Nucleus accumbens (tissue), 56 donors: ENCODE measurements at regions not wholly inside any gene's neighbourhood (a gene's known extent, or its start where the extent isn't known, plus 50 kb on each side); places are given as distances from the start of the nearest gene placed in this dataset.
A peak's percentile ranks its signal among the peaks of the same experiment; 100 is the strongest.

Experiments used
- DNase-seq, 56 donors: peaks; one replicate each; lab custom pipeline; 2025; lab: John Stamatoyannopoulos, UW

DNA sequence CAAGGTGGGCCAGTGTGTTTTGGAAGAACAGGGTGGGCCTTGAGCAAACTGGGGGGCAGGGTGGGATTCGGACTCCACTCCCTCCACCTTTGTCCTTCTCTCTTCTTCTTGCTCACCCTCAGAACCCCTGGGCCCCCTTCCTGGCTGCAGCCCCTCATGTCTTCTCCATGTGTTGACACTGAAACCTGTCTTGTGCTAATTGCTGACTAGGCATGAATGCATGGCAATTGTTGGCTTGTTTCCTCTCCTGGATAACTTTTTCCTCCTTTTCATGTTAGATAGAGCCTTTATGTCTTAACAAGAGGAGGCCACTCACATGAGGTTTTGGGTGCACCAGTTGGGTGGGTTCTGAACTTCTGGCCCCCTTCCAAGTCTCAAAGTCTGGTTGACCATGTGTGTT, 181.6 kb upstream of the MKI67 start:
- no peak for DNase-seq

DNA sequence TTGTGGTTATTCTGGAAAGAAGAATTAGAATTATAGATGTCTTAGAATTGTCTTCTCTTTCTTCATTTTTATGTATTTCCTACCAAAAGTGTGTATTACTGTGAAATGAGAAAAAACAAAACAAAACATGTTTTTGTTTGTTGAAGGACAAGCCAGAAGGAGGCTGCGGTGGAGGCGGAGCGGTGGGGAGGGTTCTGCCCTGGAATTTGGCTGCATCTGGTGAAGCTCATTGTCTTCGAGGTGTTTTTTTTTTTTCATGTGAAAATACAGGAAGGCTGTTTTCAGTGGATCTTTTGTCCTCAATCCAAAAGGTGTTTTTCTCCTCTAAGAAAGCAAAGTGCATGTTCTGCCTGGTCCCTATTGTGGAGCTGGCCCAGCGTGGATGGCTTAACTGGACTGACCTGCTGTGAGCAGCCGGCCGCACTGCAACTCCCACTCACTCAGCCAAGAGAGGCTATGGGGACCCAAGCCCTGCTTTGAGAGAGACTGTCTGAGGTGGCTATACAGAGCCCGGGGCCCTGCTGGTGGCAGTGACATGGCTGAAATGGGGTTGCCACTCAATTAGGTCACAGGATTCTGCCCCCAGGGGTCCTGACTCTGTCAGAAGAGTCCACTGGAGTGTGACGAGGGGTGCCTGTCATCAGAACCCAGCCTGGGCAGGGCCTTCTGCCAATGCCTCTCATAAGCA, 184.9 kb upstream of the MKI67 start:
- DNase-seq, result no peak

DNA sequence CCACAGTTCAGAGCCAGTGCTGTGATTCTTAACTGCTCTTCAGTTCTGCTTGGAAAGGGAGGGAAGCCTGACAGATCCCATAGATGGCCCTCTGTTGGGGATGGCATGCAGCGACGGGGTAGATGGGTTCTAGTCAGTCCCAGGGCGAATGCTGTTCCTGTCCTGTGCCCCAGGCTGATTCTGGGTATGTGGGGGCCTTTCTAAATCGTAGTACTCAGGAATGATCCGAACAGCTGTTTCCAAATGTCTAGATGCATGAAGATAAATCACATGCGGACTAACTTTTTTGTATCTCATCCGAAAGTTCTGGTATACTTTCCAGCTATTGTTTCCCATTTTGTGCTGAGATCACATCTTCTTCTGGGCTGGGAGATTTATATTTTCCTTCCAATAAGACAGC, 186.0 kb upstream of the MKI67 start:
- DNase-seq, result no peak

DNA sequence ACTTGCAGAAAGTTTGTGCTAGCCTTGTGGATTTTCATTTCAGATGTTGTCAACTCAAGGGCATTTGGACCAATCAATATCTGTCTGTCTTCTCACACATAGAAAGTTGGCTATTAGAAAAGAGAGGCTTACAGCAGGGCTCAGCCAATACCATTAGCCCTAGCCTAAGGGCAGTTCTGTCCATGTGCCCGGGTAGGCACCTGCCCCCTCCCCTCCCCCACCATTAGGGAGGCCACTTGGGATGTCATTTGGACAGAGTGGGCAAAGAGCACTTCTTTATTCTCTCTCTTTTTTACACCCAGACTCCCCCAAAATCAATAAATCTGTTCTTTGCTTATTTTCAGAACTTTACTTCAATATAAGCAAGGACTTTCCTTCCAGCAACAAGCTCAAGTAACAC, 188.5 kb upstream of the MKI67 start:
- DNase-seq, result no peak

DNA sequence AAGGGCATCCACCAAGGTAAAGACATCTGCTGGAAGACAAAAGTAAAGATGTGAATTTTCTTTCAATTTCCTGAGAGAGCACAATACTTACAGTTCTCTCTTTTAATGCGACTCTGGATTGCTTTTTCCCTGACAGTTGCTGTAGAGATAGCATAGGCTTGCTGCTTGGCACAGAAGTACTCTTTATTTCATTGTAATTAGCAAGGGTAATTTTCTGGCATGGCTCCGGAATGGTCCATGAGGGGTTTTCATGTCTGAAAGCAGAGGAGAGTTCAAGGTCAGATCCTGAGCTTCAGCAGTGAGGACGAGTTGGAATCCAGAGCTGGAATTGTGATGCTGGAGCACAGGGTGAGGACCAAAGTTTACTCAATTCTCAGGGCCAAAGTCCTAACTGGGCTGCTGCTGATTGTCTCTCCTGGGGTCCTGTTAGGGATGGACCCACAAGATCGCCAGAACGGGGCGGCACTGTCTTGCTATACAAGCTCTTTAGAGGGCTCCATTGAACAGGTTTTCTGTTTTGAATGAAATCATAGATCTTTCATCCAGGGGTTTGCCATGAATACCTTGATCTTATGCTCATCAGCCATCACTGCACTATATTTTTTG, 190.0 kb upstream of the MKI67 start:
- no peak for DNase-seq

DNA sequence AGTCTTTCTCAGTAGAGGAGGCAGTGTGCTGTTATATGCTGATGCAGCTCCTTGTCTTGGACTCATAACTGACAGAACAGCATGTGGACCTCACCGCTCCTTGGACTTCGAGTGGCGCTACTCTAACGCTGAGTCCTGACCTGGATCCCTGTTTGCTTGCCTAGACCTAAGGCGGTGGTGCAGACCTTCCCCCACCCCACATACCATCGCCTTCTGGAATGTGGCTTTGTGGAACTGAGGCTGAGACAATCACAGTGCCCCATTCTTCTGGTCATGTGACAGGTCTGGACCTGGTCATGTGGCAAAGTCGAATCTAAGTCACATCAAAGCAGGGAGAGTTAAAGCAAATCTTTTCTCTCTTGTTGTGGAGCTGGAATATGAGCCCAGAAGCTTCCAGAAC, 190.7 kb upstream of the MKI67 start:
- no peak for DNase-seq

DNA sequence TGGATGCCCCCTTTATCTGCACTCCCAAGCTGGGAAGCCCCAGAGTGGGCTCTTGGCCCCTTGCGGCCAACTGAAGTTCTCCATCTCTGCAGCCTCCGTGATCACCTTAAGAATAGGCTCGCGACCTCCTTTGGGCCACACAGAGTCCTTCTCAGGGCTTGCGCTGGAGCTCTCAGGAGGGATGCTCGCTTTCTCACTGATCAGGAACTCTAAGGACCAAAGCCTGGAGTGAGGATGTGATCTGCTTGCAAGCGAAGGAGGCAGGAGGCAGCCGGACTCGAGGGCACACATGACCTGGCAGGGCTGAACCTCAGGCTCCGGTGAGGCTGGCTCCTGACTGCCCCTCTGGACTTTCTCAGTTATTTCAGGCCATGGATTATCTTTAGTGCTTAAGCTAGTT, 192.1 kb upstream of the MKI67 start:
- no peak for DNase-seq

DNA sequence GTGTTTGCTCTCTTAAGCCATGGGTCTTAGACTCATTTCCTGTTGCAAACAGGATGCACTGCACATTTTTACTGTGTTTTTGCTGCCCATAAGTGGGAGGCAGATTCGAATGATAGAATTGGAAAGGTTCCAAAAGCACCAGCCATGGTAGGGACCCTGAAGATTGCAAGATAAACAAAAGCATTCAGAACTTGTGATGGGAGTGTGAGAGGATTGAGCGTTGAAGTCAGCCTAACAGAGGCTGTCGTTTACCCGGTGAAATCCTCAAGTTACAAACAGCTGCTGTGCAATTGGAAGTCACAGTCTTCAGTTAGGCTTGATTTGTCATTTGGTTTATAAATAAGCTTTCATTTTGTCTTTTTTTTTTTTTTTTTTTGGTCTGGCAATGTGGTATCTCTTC, 192.7 kb upstream of the MKI67 start:
- DNase-seq, result no peak

DNA sequence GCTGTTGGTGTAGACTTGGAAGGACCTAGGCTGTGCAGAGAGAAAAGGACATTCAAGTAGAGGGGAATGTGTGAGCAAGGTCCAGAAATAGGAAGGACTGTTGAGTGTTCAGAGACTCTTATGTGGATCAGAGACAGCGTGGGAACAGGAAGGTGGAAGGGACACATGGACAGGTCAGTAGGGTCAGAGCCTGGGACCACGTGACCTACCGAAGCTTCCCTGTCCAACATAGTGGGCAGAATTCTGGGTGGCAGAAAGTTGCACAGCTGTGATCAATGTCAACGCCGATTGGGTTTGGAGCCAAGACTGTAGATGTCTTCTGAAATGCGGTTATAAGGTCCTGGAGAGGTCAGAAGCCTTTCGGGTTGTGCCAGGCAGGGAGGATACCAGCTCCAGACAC, 195.9 kb upstream of the MKI67 start:
- DNase-seq, result no peak

DNA sequence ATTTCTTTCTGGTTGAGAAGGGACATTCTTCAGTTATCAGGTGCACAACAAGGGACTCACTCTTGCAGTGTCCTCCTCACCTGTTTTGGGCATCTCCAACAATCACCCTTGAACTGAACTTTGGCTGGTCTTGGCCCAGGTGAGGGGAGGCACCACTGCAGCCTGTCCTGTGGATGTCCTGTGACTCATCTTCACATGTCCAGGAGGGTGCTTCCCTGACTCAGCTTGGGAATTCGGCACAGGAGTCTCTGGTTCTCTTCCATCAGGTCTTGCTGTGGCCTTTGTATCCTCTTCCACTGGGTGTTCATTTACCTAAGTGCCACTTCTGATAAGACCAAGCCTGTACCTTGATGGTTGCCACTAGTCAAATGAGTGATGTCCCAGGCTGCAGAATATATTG, 196.7 kb upstream of the MKI67 start:
- no peak for DNase-seq

DNA sequence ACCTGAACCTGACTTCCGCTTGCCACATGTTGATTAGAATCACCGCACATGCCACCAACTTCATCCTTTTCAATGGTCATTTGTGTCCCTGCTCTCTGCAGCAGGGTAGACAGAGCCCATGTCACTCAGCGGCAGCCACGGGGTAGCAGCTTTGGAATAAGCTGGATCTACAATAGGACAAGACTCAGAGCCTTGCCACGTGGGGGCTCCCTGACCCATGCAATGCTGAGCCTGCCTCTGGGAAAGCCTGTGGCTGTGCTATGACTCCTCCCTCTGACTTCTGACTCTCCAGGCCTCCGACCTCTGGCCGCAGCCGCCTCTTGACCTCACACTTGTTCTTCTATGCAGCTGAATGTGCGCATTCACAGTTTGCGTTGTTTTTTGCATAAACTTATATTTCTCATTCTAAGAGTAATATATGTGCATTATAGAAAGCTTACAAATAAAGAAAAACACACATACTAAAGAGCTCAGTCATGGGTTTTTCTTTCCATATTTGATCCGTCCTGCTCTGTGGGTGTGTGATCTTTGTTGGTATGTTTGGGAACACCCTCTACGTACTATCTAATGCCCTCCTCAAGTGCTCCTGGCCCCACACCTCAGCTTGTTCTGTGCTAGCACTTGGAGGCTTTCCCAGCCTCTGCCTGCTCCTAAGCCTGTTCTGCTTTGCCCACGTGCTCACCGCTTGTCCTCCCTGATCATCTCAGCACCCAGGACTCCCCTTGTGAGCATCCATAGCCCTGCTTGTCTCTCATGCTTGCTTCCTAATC, 198.0 kb upstream of the MKI67 start:
- peak in 1 of 56 donors; percentile 1 for DNase-seq

DNA sequence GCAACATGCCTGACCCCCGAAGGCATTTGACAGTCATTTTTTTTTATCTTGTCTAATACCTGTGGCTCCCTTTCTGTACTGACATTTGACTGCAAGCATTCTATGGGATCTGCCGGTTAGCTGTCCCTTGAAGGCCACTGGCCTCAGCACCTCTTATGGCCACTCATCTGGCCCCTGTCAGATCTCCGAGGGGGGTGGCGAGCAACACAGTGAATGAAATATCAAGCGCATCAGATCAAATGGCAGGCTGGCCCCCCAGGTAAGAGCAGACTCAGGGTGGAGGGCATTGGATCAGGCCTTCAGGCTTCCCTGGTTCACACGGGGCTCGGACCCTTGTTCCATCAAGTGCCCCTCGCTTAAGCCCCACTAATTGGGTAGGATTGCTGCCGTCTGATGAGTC, 199.6 kb upstream of the MKI67 start:
- no peak for DNase-seq

DNA sequence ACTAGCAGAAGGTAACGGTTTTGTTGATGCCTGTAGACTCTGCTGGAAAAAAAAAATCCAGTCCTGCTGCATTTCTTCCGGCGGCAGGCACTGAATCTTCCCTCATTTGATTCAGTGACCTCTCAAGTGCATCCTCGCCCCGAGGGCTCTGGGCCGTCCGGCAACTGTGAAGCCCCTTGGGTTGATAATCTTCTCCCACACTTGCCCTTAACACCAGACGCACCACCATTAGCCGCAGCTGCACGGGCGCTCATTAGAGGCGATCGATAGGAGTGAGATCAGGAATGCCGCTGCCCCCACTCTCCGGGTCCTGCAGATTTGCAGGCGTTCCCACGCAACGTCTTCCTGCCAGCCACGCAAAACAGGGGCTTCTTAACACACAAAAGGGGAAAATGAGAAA, 200.0 kb upstream of the MKI67 start:
- DNase-seq, result no peak

DNA sequence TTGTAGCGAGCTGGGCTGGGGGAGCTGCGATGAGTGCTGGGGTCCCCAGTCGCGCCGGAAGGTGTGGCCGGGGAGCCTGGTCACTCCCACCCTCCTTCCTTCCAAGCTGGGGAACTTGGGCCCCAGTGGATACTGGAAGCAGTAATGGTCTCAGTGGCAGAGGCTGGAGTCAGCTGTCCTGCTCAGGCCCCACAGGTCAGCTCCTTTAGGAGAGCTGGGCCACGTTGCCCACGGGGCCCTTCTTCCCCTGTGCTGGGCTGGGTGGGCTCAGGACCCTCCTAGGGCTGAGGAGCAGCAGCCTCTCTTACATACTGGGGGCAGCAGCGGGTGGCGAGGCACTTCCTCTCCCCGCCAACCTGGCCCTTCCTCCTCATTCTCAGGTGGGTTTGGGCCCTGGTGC, 200.6 kb upstream of the MKI67 start:
- no peak for DNase-seq

DNA sequence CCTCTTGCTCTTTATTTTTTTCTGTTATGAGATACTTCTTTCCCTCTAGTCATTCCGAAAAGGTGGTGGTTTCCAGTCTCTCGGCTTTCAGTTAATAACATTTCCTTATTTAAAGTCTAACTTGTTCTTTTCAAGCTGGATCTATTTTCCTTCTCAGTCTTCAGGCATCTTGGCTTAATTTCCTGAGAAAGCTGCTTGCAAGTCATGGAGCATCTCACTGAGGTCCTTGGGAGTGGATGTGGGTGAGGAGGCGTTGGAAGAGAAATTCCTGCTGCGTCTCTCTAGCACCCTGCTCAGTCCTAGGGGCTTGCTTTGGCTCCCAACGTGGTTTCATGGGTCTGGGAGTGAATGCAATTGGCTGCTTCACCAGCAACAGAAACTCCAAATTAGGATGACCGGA, 210.2 kb upstream of the MKI67 start:
- DNase-seq, result no peak

DNA sequence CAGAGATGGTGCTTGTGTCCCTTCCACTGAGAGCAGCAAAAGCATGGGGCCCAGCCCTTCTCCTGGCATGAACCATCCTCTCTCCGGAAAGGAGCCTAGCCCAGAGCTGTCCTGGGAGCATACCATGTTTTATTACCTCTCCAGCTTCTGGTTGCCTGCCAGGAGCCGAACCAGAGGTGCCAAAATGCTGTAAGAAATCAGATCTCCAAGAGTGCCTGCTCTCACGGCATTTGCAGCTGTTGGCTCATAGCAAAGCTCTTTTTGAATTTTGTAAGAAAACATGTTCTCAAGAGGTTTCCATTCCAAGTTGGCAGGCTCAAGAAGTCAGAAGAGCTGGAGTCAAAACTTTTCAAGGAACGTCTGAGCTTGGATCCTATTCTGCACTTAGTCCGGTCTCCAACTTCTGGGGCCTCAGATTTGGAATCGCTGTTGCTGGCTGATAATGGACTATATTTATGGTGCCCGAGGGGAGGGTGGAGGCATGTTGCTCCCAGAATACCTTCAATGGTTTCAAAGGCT, 211.7 kb upstream of the MKI67 start:
- no peak for DNase-seq

DNA sequence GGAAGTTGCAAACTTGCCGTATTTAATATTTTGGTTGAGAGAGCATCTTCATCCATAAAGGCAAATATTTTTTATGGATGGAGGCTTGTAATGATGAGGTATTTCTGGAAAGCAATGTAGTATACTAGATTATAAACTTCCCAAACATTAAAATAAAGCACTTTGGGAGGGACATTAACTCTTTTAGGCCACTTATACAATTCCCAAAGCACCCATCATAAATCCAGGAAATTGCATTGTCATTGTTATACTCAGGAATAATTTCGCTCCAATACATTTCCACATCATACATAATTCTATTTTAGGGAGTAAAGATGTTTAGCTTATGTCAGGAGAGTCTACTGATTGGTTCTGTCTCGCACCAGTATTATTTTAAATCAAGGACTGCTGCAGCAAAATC, 212.7 kb upstream of the MKI67 start:
- DNase-seq, result no peak

DNA sequence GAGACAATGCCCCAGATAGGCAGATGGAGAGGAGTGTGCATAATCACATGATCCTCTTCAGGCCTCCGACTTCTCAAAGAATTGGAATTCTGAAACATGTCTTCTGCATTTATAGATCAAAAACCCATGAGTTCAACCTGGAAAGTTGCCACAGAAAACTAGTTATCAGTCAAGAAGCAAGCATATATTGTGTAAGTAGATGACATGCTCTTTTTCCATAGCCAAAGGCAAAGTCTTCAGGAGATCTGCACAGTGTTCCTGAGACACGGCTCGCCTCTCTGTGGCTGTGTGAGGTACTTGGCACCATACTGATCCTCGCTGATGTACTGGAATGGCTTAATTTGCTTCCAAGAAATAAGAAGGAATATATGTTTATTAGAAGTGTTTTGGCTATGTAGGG, 213.5 kb upstream of the MKI67 start:
- no peak for DNase-seq

DNA sequence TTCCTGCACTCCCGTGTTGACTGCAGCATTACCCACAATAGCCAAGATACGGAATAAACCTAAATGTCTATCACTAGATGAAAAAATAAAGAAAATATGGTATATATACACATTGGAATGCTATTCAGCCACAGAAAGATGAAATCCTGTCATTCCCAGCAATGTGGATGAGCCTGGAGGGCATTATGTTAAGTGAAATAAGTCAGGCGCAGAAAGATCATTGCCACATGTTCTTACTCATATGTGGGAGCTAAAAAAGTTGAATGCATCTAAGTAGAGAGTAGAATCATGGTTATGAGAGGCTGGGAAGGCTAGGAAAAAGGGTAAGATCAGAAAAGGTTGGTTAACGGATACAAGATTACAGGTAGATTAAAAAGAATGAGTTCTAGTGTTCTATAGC, 219.1 kb upstream of the MKI67 start:
- no peak for DNase-seq

DNA sequence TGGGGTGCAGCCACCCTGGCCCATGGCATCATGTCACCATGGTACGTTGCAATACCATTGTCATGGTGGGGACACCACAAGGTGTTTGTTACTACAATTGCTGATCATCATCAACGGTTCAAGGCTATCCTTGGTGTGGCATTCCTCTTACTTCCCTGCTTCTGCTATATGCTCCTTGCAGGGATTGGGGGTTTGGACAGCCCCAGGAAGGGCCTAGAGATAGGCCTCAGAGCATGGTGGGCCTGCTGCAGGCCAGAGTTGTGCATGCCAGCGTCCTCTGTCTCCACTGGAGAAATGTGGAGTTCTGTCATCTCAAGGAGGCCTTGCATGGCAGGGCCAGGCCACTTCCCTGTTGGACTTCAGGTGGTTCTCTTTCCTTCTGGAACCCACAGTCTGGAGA, 234.6 kb upstream of the MKI67 start:
- DNase-seq, result no peak

DNA sequence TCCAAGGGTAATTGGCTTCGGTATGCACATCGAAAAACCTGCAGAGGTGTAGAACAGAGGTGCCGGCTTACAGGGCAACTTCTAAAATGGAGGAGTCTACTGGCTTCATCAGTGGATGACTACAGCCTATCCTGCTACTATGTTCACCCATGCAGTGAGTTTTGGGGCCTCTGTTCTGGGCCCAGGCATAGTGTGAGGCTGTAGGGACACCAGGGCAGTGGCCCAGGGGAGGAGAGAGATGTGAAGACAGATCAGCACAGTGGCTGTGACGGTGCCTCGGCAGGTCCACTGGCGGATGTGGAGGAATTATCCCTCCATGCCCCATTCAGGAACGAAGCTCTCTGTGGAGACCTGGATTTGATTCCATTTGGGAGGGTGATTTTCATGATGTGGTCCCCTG, 235.3 kb upstream of the MKI67 start:
- DNase-seq, result no peak

DNA sequence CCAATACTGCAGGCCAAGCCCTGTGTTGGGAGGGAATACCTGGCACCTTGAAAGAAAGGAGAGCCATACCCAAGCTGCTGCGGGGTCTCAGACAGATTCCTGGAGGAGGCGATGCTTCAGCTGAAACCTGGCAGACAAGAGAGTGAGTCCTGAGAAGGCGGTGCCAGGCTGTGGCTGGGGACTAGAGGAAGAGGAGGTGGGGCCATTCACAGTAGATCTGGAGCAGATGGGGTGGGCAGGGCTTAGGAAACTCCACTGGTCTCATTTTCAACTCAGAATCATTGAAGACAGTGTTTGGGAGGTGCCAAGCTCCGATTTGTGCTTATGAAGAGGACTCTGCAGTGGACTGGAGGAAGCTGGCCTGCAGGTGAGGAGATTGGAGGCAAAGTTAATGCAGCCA, 236.3 kb upstream of the MKI67 start:
- DNase-seq, result no peak
